ENCODE measurements at regions not wholly inside any gene's neighbourhood (a gene's known extent, or its start where the extent isn't known, plus 50 kb on each side); places are given as distances from the start of the nearest gene placed in this dataset.

GRCh38 chr1:117812869-117813511 is 116.4 kb downstream of the GDAP2 start:
- DNase-seq: no peak
